Right atrium auricular region (tissue), 2 donors: ENCODE measurements at regions not wholly inside any gene's neighbourhood (a gene's known extent, or its start where the extent isn't known, plus 50 kb on each side); places are given as distances from the start of the nearest gene placed in this dataset.
A peak's percentile ranks its signal among the peaks of the same experiment; 100 is the strongest.

Source experiments
- DNase-seq: peaks from one replicate; pipeline ENCODE4 v3.0.0-alpha.2; 2019; ENCODE audit warnings: low spot score
- H3K27ac ChIP-seq, 2 donors: fragments of 200-600 bp; sonication (generic); 1 replicate in 1 of 2; 2 replicates in 1 of 2; pipeline ENCODE4 v1.5.1; 2016 to 2019
- H3K27me3 ChIP-seq, 2 donors: fragments of 200-600 bp; sonication (generic); one replicate each; pipeline versions ENCODE4 v1.5.1 to v1.6.0; 2017 to 2019
- H3K36me3 ChIP-seq: fragments of 200-600 bp; sonication (generic); one replicate; pipeline ENCODE4 v1.5.1; 2016
- H3K4me1 ChIP-seq, 2 donors: fragments of 200-600 bp; sonication (generic); one replicate each; pipeline versions ENCODE4 v1.5.1 to v1.6.0; 2017 to 2019
- H3K4me3 ChIP-seq, 2 donors: fragments of 200-600 bp; sonication (generic); 1 replicate in 1 of 2; 2 replicates in 1 of 2; pipeline ENCODE4 v1.5.1; 2017 to 2019; ENCODE audit warnings: mild to moderate bottlenecking in 1 of 2, moderate library complexity in 1 of 2
- H3K9me3 ChIP-seq, 2 donors: fragments of 200-600 bp; sonication (generic); one replicate each; pipeline ENCODE4 v1.5.1; 2019
- TF ChIP-seq, protein P1 (sequence below), 2 donors: fragments of 200-600 bp; sonication (generic); IDR thresholded peaks; one replicate each; pipeline ENCODE4 v1.5.1; 2019; ENCODE audit warnings: antibody characterized with exemption in 2 of 2

GRCh38 chr1:244322791-244323521 lies 128.8 kb downstream of the ADSS2 start:
- no peaks in the 10 kb centered on the region for H3K36me3 ChIP-seq
- no peaks in the 10 kb centered on the region for H3K27me3 ChIP-seq
- H3K4me1 ChIP-seq = peaks cover 0 to 20% of the 10 kb centered on the region in 2 donors
- peak overlapping the region; percentile 55 to 62 for H3K27ac ChIP-seq
- TF ChIP-seq, protein P1, sequence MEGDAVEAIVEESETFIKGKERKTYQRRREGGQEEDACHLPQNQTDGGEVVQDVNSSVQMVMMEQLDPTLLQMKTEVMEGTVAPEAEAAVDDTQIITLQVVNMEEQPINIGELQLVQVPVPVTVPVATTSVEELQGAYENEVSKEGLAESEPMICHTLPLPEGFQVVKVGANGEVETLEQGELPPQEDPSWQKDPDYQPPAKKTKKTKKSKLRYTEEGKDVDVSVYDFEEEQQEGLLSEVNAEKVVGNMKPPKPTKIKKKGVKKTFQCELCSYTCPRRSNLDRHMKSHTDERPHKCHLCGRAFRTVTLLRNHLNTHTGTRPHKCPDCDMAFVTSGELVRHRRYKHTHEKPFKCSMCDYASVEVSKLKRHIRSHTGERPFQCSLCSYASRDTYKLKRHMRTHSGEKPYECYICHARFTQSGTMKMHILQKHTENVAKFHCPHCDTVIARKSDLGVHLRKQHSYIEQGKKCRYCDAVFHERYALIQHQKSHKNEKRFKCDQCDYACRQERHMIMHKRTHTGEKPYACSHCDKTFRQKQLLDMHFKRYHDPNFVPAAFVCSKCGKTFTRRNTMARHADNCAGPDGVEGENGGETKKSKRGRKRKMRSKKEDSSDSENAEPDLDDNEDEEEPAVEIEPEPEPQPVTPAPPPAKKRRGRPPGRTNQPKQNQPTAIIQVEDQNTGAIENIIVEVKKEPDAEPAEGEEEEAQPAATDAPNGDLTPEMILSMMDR (IDR thresholded peaks at IDR 0.05) = no peak
- DNase-seq = no peak
- no peak overlapping the region for H3K4me3 ChIP-seq
- H3K9me3 ChIP-seq = peaks cover 0 to 2% of the 10 kb centered on the region in 2 donors

GRCh38 chr1:244324176-244324883 lies 127.4 kb downstream of the ADSS2 start:
- Histone ChIP-seq H3K4me3 (no peak overlapping the region), H3K27me3 (no peaks in the 10 kb centered on the region), H3K4me1 (peaks cover 0 to 20% of the 10 kb centered on the region in 2 donors), H3K9me3 (peaks cover 0 to 11% of the 10 kb centered on the region in 2 donors), H3K27ac (no peak overlapping the region), H3K36me3 (no peaks in the 10 kb centered on the region)
- TF ChIP-seq, protein P1 (IDR thresholded peaks at IDR 0.05) = no peak
- no peak for DNase-seq

GRCh38 chr1:244325056-244325758 lies 126.5 kb downstream of the ADSS2 start:
- H3K4me1 ChIP-seq = peaks cover 0 to 20% of the 10 kb centered on the region in 2 donors
- peaks cover 0 to 11% of the 10 kb centered on the region in 2 donors for H3K9me3 ChIP-seq
- TF ChIP-seq, protein P1 (IDR thresholded peaks at IDR 0.05) = no peak
- H3K4me3 ChIP-seq = no peak overlapping the region
- no peaks in the 10 kb centered on the region for H3K27me3 ChIP-seq
- H3K27ac ChIP-seq = no peak overlapping the region
- no peak for DNase-seq
- H3K36me3 ChIP-seq = no peaks in the 10 kb centered on the region

- Histone ChIP-seq H3K27ac (no peak overlapping the region), H3K4me3 (no peak overlapping the region), H3K4me1 (peaks cover 0 to 20% of the 10 kb centered on the region in 2 donors), H3K36me3 (no peaks in the 10 kb centered on the region), H3K27me3 (no peaks in the 10 kb centered on the region), H3K9me3 (peaks cover 0 to 11% of the 10 kb centered on the region in 2 donors)
- no peak for DNase-seq
- TF ChIP-seq, protein P1 (IDR thresholded peaks at IDR 0.05) = no peak
Observed at GRCh38 chr1:244326757-244327156, 125.0 kb downstream of the ADSS2 start.

- no peak for DNase-seq
- Histone ChIP-seq H3K27ac (no peak overlapping the region), H3K9me3 (peaks cover 0 to 11% of the 10 kb centered on the region in 2 donors), H3K4me3 (no peak overlapping the region), H3K4me1 (peaks cover 0 to 12% of the 10 kb centered on the region in 2 donors), H3K27me3 (no peaks in the 10 kb centered on the region), H3K36me3 (no peaks in the 10 kb centered on the region)
- TF ChIP-seq, protein P1 (IDR thresholded peaks at IDR 0.05) = no peak
Observed at GRCh38 chr1:244327533-244327932, 124.2 kb downstream of the ADSS2 start.
